HG03521 (cell line): ENCODE measurements at regions not wholly inside any gene's neighbourhood (a gene's known extent, or its start where the extent isn't known, plus 50 kb on each side); places are given as distances from the start of the nearest gene placed in this dataset.

Experiments used
- ATAC-seq: cut with Tn5 transposase; IDR thresholded peaks from one replicate; pipeline ENCODE4 v1.9.1; 2021; ENCODE audit warnings: mild to moderate bottlenecking, moderate library complexity; ENCODE audit not compliant: unreplicated experiment

GRCh38 chr4:67051000-67051789 lies 494.1 kb downstream of the CENPC start:
- no peak for ATAC-seq

- ATAC-seq = no peak
Observed at GRCh38 chr4:67049446-67049845, 495.9 kb downstream of the CENPC start.

- no peak for ATAC-seq
Observed at GRCh38 chr4:67048530-67048929, 496.8 kb downstream of the CENPC start.

DNA sequence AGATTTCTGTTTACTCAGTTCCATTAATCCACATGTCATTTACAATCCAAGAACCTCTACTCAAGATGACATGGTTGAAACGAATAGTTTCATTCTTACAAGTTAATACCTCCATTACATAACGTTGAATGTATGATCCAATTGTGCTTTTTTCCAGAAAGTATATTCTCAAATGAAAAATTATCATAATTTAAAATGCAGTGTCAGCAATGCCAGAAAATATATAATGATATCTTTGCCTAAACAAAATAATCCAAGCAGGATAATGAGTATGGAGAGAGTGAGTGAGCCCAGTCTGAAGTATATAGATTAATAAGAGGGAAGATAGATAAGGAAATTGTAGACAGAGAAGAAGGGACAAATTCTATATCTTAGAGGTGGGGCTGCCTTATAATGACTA lies 505.0 kb downstream of the CENPC start:
- ATAC-seq = no peak

GRCh38 chr4:67038228-67038566 lies 507.1 kb downstream of the CENPC start:
- no peak for ATAC-seq

DNA sequence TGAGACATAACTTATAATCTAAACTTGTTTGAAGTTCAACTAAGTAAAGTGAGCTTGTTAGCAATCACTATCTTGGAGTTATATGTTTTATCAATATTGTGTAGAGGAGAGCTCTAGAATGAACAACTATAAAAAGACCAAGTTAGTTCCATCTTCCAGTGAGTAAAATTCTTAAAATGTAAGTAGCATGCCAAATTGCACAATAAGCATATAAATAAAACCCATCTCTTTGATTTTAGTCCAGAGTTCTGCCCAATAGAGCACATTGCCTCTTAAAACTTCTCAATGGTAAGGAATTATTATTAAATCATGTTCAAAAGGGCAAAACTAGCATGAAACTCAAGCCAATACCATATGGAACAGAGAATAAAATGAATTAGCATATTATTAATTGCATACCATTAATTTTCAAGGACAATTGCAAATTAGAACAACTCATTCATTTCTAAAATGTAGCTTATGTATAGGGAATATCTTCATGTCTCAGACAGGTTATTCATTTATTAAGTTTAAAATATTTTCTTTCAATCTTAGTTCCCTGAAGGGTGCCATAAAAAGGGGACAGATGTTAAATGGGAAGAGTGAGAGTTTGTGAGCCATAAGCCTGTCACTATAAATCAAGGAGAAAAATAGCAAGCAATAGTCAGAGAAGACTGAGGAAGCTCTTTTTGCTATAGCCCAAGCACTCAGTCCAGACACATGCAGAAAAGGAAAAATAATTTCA lies 507.6 kb downstream of the CENPC start:
- no peak for ATAC-seq

DNA sequence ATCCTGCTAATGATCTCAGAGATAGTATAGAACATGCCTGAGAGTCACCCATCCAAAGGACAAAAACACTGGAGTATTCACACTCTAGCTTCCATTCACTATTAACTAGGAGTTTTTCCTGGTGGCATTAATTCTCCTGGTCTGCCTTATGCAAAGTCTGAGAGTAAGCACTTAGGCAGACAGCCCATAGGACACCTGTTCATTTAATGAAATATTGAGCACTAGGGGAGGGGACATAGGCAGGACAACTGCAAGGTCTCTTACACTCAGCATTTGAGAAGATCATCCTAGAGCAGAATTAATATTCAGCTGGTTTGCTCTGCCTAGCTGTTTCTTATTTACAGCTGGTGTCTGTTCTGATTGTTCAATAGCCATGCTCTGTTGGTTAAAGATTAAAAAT lies 508.5 kb downstream of the CENPC start:
- no peak for ATAC-seq

GRCh38 chr4:67035986-67036385 lies 509.3 kb downstream of the CENPC start:
- no peak for ATAC-seq

GRCh38 chr4:67035501-67035900 lies 509.8 kb downstream of the CENPC start:
- ATAC-seq = no peak

- no peak for ATAC-seq
Observed at GRCh38 chr4:67030636-67031035, 514.7 kb downstream of the CENPC start.

GRCh38 chr4:67020438-67020797 lies 524.9 kb downstream of the CENPC start:
- ATAC-seq = no peak

DNA sequence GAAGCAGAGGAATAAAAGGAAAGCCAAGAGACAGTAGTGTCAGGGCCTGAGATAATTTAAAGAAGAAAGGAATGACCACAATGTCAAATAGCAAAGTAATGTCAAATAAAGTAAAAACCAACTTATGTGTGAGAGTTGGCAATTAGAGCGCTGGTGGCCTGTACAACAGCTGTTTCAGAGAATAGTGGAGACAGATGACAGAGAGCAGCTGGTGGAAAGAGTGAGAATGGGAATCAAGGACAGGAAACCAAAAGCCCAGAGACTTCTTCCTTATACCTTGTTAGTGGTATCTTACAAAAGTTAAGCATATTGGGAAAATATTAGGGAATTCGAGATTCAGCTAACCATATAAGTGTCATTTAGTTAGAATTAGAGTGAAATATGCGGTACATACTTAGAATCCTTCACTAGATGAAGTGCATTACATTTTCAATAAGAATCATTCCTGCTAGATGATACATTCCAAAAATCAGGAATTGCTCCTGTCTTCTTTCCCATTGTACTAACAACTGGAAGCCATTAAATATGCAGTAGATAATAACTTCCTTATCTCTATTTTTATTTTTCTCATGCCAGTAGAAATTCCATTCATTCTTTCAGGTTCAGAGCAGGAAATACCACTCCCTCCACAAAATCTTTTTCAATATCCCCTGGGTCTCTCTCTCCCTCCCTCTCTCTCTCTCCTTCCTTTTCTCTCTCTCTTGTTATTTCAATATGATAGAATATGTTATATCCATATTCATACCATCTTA lies 525.4 kb downstream of the CENPC start:
- no peak for ATAC-seq

GRCh38 chr4:67014592-67014991 lies 530.7 kb downstream of the CENPC start:
- ATAC-seq = no peak

- no peak for ATAC-seq
Observed at GRCh38 chr4:67006791-67007190, 538.5 kb downstream of the CENPC start.

- no peak for ATAC-seq
Observed at GRCh38 chr4:66991521-66991920, 553.8 kb downstream of the CENPC start.

DNA sequence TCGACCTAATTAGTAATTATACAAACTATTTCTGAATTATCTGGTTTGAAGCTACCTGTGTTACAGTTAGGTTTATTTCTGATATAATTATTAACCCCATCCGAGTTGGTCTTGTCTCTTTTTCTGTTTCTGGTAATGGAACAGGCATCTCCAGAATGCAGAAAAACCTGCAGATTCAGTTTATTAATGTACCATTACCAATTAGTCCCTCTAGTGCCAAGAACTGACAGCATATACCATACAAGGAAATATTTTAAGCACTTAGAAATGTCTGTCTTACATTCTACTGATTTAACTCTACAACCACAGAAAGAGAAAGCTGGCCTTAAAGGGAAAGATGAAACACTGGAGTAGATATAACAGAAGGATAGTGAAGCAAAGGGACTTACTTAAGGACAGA lies 570.6 kb downstream of the CENPC start:
- ATAC-seq = no peak

GRCh38 chr4:66972087-66972486 lies 573.2 kb downstream of the CENPC start:
- ATAC-seq = no peak

- ATAC-seq = no peak
Observed at GRCh38 chr4:66964467-66964866, 580.8 kb downstream of the CENPC start.

DNA sequence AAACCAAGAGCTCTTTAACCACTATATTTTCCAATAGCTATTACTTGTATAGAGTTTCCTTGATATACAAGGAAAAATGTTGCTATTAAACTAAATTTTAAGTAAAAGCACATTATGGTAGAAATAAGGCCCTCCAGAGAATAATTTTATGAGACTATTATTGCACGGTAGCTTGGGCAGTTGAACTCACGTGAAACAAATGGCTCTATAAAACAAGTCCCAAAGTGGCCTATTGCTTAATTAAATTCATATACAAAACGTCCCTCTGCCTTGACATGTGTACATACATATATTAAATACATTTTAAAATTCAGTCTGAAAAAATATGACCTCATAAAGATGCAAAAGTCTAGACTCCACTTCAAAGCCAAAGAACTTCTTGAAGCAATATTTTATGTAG lies 582.2 kb downstream of the CENPC start:
- ATAC-seq = no peak

DNA sequence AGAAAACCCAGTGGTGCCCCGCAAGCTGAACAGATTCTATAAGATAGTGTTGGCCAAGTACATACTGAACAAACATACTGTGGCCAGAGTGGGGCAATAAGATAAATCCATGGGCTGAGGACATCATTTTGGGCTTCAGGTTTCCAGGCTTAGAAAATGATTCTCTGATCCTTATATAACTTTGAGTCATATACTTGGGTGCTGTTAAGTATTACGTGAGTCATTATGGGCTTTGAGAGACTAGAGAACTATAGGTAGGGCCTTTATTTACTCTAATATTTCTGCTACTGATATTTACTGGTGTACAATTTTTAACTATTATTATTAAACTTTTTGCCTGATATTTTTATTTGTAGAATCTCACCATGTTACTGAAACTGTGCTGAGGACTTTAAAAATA lies 586.1 kb downstream of the CENPC start:
- ATAC-seq = no peak

DNA sequence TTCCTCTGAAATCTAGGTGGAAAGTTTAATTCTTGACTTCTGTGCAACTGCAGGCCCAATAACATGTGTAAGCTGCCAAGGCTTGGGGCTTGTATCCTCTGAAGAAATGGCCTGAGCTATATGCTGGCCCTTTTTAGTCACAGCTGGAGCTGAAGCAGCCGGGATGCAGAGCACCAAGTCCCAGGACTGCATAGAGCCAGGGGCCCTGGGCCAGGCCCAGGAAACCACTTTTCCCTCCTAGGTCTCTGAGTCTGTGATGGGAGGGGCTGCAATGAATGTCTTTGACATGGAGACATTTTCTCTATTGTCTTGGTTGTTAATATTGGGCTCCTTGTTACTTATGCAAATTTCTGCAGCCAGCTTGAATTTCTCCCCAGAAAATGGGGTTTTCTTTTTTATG lies 588.5 kb downstream of the CENPC start:
- ATAC-seq = no peak

DNA sequence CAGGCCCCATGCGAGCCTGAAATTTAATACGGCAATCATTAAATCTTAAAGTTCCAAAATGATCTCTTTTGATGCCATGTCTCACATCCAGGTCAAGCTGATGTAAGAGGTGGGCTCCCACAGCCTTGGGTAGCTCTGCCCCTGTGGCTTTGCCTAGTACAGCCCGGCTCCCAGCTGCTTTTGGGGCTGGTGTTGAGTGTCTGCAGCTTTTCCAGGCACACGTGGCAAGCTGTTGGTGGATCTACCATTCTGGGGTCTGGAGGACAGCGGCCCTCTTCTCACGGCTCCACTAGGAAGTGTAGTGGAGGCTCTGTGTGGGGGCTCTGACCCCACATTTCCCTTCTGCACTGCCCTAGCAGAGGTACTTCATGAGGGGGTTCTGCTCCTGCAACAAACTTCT lies 588.9 kb downstream of the CENPC start:
- no peak for ATAC-seq
